ENCODE measurements at regions not wholly inside any gene's neighbourhood (a gene's known extent, or its start where the extent isn't known, plus 50 kb on each side); places are given as distances from the start of the nearest gene placed in this dataset.

- no peaks in the 10 kb centered on the region for H3K9me3 ChIP-seq
- peak in 3 of 4 donors; percentile 68 to 90 (median 79) for DNase-seq
- ATAC-seq, result peak; percentile 42
- peaks cover 17 to 44% of the 10 kb centered on the region in 2 donors for H3K4me1 ChIP-seq
- peak overlapping the region; percentile 68 to 83 for H3K27ac ChIP-seq
- intact Hi-C loops (cut with DNase I), result loop anchor here (5.0 to 10.0 kb wide), 3 partner anchors 60 to 208 kb away; no protein-coding TSS in a partner anchor
- no peak for TF ChIP-seq CTCF (IDR thresholded peaks at IDR 0.05)
- no peaks in the 10 kb centered on the region for H3K36me3 ChIP-seq
- H3K27me3 ChIP-seq, result no peaks in the 10 kb centered on the region
- no peak overlapping the region for H3K4me3 ChIP-seq
Measured at GRCh38 chr9:113654605-113655428, 191.3 kb downstream of the RGS3 start.

GRCh38 chr9:113656771-113657670, 193.5 kb downstream of the RGS3 start:
- DNase-seq, result no peak
- H3K36me3 ChIP-seq, result no peaks in the 10 kb centered on the region

GRCh38 chr9:113657765-113658544, 194.4 kb downstream of the RGS3 start:
- Histone ChIP-seq H3K9me3 (no peaks in the 10 kb centered on the region), H3K36me3 (no peaks in the 10 kb centered on the region), H3K4me1 (peaks cover 17 to 44% of the 10 kb centered on the region in 2 donors), H3K27me3 (no peaks in the 10 kb centered on the region), H3K27ac (no peak overlapping the region), H3K4me3 (no peak overlapping the region)
- ATAC-seq (peak; percentile 93), DNase-seq (peak; percentile 81 to 90 (median 86))
- peak; percentile 89 to 99 for TF ChIP-seq CTCF (IDR thresholded peaks at IDR 0.05)
- intact Hi-C loops (cut with DNase I), result loop anchor here (5.0 to 10.0 kb wide), 3 partner anchors 63 to 211 kb away; no protein-coding TSS in a partner anchor

More at GRCh38 chr9:113656771-113657670, 193.5 kb downstream of the RGS3 start:
- no peak for TF ChIP-seq CTCF (IDR thresholded peaks at IDR 0.05)
- Histone ChIP-seq H3K4me1 (peaks cover 17 to 44% of the 10 kb centered on the region in 2 donors), H3K27ac (peak overlapping the region in 1 of 2 donors; percentile 18), H3K9me3 (no peaks in the 10 kb centered on the region), H3K4me3 (no peak overlapping the region), H3K27me3 (no peaks in the 10 kb centered on the region)
- no peak for ATAC-seq
- intact Hi-C loops (cut with DNase I), result loop anchor here (5.0 to 10.0 kb wide), 3 partner anchors 62 to 210 kb away; no protein-coding TSS in a partner anchor

- intact Hi-C loops (cut with DNase I), result loop anchor here (5.0 to 10.0 kb wide), 3 partner anchors 64 to 211 kb away; no protein-coding TSS in a partner anchor
- Histone ChIP-seq H3K27ac (no peak overlapping the region), H3K36me3 (no peaks in the 10 kb centered on the region), H3K4me1 (peaks cover 17 to 44% of the 10 kb centered on the region in 2 donors), H3K4me3 (no peak overlapping the region), H3K27me3 (no peaks in the 10 kb centered on the region), H3K9me3 (no peaks in the 10 kb centered on the region)
- TF ChIP-seq CTCF (IDR thresholded peaks at IDR 0.05), result no peak
- no peak for ATAC-seq
- DNase-seq, result no peak
Measured at GRCh38 chr9:113658545-113658895, 195.0 kb downstream of the RGS3 start.
